GM03348 (cell line): ENCODE measurements at regions not wholly inside any gene's neighbourhood (a gene's known extent, or its start where the extent isn't known, plus 50 kb on each side); places are given as distances from the start of the nearest gene placed in this dataset.
A peak's percentile ranks its signal among the peaks of the same experiment; 100 is the strongest.
"Not testable (repeated sequence)": the region's sequence is repeated elsewhere in the genome, so short reads cannot be mapped to it uniquely, and the experiment has no call there.

Experiments
- DNase-seq: peaks from one replicate; pipeline ENCODE4 v3.0.0; 2012; ENCODE audit warnings: low spot score

DNA sequence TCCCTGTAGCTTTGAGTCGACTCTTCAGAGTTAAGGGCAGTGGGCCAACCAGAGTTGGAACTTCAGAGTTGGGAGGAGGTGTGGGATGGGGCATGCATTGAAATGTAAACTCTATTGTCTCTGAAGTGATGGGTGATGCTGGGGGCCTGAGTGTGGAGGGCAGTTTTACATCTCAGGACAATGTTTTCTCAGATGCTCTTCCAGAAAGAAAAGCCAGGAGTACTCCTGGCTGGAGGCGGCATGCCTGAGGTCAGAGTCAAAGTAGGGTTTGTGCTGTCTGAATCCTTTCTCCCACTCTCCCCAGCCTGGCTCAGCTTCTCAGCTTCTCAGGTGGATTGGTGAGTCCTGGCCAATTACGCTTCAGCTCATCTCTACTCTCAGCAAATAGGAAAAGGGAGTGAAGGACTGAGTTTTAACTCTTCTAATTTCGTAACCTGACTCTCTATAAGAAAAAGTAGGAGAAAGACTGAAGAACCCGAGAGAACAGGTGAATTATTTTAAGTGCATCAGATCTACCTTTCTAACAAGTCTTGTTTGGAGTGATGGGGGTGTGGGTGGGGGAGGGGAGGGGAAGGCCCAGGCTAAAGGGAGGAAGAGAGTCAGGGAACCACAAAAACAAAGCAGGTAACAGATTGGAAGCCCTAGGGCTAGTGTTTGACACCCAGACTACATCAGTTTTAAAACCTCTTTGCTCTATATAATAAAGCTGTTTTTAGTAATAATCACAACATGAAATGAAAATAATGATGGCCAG lies 107.5 kb upstream of the PELI1 start:
- no peak for DNase-seq

DNA sequence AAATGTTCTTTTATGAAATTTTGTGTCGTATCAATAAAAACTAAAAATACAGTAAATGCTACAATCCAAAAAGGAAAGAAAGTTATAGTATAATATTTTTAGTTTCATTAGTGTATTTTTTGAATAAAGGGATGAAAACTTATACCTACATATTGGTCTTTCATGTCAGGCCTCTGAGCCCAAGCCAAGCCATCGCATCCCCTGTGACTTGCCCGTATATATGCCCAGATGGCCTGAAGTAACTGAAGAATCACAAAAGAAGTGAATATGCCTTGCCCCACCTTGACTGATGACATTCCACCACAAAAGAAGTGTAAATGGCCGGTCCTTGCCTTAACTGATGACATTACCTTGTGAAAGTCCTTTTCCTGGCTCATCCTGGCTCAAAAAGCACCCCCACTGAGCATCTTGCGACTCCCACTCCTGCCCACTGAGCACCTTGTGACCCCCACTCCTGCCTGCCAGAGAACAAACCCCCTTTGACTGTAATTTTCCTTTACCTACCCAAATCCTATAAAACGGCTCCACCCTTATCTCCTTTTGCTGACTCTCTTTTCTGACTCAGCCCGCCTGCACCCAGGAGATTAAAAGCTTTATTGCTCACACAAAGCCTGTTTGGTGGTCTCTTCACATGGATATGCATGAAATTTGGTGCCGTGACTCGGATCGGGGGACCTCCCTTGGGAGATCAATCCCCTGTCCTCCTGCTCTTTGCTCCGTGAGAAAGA lies 108.2 kb upstream of the PELI1 start:
- not testable (repeated sequence) for DNase-seq

DNA sequence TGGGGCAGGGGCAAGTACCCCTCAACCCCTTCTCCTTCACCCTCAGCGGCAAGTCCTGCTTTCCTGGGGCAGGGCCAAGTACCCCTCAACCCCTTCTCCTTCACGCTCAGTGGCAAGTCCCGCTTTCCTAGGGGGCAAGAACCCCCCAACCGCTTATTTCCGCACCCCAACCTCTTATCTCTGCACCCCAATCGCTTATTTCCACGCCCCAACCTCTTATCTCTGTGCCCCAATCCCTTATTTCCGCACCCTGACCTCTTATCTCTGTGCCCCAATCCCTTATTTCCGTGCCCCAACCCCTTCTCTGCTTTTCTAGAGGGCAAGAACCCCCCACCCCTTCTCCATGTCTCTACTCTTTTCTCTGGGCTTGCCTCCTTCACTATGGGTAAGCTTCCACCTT lies 109.2 kb upstream of the PELI1 start:
- DNase-seq, result not testable (repeated sequence)

DNA sequence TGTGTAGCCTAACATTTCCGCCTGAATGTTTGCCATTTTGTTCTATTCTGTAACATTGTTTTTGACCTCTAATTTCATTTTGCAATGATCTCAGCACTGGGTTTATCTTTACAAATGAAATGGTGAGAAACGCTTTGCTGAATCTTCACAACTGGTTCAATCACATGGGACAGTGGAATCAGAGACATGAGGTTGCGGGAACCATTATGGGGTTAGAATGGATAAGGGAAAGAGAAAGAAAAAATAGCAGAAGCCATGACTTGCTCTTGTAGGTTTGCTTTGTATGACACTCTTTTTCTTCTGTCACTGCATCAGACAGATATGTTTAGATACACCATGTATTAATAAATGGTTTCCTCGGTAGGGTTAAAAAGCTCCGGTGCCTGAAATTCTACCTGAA lies 114.3 kb upstream of the PELI1 start:
- no peak for DNase-seq

DNA sequence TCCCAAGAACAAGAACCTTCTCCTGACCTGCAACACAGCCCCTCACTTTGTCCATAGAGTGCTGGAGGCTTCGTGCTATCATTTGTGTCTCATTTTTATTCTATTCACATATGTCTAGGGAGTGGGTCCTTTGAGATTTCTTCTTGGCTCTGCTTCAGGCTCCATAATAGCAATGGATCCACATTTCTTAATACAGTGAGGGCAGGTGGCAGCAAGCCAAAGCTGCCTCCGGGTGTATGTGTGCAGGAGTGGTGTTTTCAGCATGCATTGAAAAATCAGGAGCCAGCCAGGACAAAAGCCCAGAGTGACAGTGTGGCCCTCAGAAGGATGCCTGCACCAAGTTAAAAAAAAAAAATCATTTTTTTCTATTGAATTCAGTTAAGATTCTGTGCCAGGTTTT lies 115.1 kb upstream of the PELI1 start:
- no peak for DNase-seq

DNA sequence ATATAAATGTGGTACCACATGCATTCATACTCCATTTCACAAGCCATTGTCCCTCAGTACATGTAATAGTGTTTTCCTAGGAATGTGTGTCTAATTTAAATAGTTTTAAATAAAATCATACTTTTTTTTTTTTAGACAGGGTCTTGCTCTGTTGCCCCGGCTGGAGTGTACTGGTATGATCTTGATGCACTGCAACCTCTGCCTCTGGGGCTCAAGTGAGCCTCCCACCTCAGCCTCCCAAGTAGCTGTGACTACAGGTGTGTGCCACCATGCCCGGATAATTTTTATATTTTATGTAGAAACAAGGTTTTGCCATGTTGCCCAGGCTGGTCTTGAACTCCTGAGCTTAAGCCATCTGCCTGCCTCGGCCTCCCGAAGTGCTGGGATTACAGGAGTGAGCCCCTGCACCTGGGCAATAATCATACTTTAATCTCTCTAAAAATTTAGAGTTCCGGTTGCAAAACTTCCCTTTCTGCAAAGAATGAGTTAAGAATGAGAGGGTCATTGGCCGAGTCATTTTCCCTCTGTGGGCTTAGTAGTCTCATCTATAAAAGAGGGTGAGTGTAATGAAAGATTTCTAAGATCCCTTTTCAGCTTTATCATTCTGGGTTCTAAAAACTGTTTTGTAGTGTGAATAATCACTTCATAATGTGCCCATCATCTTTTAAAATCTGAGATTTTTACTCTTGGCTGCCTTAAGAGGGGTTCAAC lies 116.0 kb upstream of the PELI1 start:
- DNase-seq, result no peak

DNA sequence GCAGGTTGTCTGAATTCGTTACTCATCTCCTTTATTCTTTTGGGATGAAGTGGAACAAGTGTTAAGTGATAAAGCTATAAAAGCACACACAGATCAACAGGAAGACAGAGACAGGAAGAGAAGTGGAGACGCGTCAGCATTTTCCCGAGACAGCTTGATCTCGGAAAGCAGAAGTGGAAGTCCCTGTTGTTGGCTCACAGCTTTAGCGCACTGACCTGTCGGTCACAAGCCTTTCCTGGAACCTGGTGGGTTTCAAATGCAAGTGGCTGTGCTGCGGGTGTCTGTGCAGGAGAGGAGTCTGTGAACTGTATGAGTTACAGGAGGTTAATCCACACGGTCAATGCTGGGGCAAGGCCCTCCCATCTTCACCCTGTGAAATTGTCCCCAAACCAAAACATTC lies 116.6 kb upstream of the PELI1 start:
- no peak for DNase-seq

DNA sequence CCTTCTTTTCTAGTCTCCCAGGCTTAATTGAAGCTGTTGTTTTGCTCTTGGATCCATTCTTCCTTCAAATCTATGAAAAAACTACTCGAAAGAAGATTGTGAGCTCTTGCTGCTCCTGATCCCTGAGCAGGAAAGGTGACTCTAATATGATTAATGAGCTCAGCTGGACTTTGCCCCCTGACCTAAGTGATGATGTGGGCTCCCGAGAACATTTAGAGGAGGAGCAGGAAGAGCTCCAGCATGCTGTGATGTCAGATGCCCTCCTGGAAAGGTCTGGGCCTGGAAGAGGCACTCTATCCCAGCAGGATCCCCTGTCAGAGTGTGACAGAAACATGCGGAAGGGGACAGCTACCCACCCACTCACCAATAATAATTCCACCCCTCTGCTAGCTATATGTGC lies 117.9 kb upstream of the PELI1 start:
- no peak for DNase-seq

DNA sequence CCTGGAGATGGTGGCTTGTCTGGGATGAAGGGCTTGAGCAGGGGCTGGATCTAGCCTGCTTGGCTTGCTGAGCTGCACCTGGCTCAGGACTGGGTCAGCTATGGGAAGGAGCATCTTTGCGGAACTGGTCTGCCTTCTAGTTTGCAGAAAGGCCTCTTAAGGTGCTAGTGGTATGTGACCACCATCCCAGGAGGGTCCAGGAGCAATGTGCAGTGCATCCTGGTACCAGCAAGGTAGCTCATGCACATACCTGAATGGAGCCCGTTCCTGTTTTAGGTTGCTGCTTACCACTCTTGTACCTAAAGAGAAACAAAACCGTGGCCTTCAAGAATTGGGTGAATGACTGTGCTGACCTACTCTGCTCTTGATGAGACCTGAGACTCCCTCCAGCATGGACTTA lies 118.6 kb upstream of the PELI1 start:
- DNase-seq, result no peak

DNA sequence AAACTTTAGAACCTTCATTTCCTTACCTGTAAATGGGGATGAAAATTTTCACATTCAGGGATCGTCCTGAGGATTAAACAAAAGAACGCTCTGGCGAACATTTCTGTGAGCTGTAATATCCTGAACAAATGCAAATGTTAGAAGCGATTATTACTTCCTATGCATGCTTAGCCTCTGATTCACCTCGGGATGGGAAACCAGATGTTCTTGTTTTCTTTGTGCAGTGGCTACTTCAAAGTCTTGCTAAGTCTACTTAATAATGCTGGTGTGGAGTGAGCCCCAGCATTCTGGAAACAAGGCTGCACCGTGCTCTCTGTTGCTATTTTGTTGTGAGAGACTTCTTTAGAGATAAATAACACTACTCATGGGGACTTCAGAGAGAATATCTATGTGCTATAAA lies 119.1 kb upstream of the PELI1 start:
- DNase-seq, result peak; percentile 70

DNA sequence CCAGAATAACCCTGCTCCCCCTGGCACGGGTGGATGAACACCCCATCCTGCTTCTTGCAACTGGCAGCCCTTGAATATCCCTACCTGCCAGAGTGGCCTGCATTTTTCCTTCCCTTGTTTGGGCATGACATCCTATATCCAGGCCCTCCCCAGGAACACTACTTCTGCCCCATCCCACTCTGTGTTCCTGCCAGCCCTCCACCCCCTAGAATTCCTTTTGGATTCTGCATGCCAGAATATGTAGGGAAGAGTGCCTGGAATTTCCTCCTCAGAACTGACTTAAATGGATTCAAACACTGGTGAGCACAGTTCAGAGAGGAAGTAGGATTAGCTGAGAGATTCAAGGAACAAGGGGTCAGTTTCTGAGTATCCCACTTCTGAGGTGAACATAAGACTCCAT lies 123.5 kb upstream of the PELI1 start:
- DNase-seq, result peak; percentile 51

DNA sequence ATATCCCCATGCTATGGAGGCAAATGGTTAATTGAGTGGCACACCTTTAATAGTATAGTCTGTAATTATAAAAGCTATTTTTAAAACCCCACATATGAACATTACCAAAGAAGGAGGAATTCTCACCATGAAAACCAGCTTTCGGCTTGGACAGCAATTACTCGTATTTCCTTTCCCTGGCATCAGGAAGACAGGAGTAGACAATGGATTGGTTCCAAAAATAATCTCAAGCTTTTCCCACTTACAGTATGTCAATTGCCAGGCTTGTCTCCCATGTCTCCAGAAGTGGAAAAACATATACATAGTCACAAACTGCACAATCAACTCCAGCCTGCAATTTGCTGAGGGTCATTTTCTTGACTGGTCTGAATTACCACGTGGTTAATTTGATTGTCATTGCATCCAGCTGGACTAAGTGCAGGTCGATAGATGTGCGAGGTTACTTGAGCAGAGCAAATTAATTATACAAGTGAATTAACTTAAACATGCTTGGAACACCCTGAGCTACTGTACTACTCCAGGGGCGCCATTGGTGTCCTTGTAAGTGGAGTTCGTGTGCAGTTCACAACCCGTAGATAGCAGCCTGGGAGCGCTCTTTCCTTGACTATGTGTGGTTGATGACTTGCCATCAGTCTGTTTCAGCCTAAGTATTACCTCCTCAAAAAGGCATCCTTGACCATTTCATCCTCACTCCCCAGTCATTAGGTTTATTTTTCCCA lies 124.3 kb upstream of the PELI1 start:
- no peak for DNase-seq

DNA sequence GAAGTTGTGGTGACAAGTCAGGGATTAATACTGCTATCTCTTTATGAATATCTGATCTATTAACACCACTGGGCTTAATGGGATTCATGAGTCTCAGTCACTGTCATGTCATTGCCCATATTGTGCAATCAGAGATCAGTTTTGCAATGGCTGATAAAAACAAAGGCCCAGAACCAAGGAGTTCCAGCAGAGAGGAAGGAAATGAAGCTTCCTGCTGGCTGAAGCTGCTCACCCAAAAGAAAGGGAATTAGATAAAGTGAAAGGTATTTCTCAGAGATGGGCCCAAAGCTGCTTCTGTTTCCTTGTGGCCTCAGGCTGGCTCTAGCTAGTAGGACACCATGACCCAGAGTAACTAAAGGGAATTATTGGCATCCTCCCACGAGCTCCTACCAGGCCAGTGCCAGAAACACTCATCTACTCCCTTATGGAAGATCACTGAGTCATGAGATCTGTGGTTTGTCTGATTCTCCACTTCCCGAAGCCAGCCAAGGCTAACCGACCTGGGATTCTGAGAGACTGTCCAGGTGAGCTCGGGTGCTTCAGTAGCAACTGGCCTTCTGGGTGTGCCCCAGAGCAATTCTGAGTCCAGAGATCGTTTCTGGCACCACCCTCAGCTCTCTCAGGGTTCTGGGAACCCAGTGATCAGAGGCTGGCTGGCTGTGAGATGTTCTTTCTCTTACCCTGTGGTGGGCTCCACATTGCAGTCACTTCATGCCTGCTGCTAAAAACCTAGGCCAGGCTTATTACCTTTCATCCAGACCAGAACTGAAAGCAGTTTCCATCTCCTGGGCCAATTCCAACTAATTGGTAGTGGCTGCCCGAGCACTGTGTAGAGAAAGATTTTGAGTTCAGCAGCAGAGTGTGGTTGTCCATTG lies 129.5 kb upstream of the PELI1 start:
- DNase-seq, result peak; percentile 85

DNA sequence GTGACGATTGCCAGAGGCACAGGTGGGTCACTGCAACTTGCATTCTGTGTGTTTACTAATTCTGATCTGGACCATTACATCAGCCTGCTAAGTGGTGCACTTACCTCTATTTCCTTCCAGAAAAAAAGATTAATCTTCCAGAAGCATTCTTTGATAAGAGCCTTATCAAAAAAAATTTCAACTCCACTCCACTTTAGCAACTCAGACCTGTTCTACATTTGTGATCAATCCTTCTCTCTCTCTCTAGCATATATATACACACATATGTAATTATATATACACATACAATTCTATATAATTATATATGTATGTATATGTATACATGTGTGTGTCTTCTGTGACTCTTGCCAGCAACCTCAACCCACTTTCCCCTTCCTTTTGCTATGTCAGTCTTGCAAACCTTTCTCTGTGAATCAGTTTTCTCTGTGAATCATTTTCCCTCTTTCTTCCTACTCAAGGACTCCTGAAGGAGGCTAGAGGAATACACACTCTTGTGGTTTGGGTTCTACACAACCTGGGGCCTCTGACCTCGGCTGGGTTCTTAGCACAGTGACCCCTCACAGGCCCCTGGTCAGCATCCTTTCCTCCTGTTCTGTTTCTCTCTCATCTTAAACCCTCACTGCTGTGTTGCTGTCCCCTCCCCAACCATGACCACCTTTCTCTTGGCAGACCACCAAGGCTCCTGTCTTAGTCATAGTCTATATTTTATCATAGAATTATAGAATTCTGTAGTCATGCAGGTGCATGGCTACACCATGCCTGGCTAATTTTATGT lies 130.4 kb upstream of the PELI1 start:
- no peak for DNase-seq

DNA sequence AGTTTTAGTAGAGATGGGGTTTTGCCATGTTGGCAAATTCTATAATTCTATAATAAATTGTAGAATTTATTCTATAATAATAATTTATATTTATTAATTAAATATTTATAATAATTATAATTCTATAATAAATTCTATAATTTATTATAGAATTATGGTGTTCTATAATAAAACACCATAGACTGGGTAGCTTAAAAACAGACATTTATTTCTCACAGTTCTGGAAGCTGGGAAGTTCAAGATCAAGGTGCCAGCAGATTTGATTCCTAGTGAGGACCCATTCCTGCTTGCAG lies 130.9 kb upstream of the PELI1 start:
- no peak for DNase-seq

DNA sequence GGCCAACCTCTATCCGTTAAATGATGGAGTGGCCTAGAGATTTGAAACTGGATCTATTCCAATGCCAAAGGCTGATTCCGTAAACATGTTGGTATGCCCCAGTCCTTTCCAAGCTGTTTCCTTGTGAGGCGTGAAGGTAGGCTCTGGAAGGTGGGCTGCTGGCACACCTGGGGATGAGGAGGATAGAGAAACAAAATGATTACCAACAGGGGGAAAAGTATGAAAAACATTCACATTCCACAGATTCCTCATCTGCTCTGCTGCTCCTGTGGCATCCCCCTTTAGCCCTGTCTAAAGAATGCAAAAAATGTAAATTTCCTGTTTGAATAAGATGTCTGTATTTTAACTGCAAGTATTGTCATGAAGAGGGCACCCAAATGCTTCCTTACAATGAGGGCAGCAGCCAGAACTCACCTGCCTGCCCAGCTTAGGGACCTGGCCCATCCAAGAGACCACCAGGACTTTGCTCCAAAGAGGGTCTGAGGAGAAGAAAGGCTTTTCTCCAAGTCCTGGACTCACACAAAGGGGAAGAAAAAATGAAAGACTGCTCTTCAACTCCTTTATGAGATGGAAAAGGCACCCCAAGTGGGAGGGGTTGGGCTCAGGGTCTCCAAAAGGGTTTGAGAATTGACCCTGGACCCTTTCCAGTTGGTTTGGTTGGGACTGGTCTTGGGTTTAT lies 132.3 kb upstream of the PELI1 start:
- peak; percentile 75 for DNase-seq

DNA sequence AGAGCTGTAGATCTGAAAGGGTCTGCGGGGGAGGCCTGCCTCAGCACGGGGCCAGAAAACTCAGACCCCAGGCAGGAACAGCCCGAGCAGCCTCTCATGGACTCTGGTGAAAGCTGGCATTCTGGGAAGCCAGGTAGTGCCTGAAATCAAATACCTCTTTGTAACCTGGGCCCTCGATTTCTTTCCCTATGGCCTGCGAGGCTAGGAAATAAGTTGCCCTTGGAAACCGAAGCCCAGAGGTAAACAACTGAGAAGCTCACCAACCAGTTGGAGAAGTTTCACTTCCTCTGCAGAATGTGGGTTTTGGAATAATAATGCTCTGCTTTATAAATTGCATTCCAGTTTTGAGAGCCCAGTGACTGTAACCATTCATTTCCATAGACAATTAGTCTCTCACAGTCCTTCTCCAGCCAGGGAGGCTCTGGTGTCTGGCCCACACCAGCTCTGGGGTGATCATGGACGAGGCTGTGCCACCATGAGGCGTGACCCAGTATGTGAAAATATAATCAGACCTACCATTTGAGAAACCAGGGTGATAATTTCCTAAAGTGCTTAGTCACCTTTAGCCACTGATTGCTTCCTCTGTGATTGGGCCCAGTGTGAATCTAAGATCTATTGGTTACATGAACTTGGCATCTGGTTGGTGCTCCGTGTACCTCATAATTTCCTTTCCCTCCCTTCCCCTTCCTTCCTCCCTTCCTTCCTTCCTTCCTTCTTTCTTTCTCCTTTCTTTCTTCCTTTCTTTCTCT lies 133.1 kb upstream of the PELI1 start:
- DNase-seq, result peak; percentile 31

DNA sequence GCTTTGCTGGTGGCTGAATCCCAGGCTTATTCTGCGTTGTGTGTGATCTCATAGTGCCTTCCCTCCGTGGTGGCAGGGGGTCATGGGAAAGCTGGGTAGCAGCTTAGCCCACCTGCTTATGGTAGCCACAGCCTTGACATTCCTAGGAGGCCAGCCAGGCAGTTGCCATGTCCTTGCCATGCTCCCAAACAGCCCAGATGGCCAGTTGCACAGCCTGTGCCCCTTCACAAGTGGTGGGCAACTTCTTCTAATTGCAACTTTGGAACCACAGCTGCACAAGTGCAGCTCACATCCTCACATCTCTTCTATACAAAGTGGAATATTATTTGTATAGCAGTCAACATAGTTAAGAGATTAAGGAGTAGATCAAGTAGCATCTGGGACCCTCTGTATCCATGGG lies 136.6 kb upstream of the PELI1 start:
- DNase-seq, result not testable (repeated sequence)

DNA sequence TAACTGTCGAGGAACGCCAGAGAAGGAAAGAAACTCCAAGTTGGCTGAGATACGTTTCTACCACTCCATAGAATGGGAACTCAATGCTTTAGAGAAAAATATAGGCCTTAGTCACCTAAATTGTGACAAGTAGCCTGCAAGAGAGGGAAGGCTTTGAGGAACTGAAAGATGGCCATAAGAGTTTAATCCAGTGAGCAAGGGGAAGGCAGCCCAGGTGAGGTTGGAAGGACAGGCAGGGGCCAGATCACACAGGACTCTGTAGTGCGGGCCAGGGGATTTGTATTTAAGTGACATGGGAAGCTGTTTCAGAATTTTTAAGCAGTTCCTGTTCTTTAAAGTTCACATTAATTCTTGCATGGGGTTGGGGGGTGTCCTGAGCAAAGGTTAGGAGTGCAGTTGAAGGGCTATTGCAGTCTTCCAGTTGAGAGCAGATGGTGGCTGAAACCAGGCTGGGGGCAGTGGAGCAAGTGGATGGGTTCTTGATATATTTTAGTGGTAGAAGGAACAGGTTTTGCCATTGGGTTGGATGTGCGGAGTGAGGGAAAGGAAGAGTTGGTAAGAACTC lies 138.9 kb upstream of the PELI1 start:
- DNase-seq, result no peak
